ENCODE measurements at regions not wholly inside any gene's neighbourhood (a gene's known extent, or its start where the extent isn't known, plus 50 kb on each side); places are given as distances from the start of the nearest gene placed in this dataset.

- intact Hi-C loops (cut with micrococcal nuclease; ENCODE audit: unreplicated experiment) (no loop called here), in situ Hi-C loops (cut with HindIII; ENCODE audit: extremely low pct_ligation_motif_present, low pct_unique_long_range_greater_than_20kb) (no loop called here)
- Histone ChIP-seq H3K4me2 (ENCODE audit: low read depth, low read length) (no peak overlapping the region), H3K4me3 (replicated peaks in 1 of 3; ENCODE audit: insufficient read depth in 1 of 3, low read depth in 2 of 3, low read length in 3 of 3) (no peak overlapping the region), H3K27me3 (ENCODE audit: control insufficient read depth in 1 of 2, insufficient read depth in 2 of 2, low read length in 2 of 2) (no peaks in the 10 kb centered on the region), H3K4me1 (ENCODE audit: insufficient read depth, low read length) (no peaks in the 10 kb centered on the region), H4K20me1 (ENCODE audit: insufficient read depth, low read length) (no peaks in the 10 kb centered on the region), H3K9ac (ENCODE audit: insufficient read depth, low read depth, low read length) (no peak overlapping the region), H2AFZ (ENCODE audit: low read length) (no peak overlapping the region), H3K27ac (ENCODE audit: extremely low read length, insufficient read depth, low read length) (no peak overlapping the region), H3K79me2 (ENCODE audit: insufficient read depth, low read length) (no peaks in the 10 kb centered on the region), H3K36me3 (replicated peaks in 1 of 2; ENCODE audit: control insufficient read depth in 1 of 2, insufficient read depth in 2 of 2, low read length in 2 of 2) (no peaks in the 10 kb centered on the region), H3K9me3 (ENCODE audit: low read length) (peaks cover 87% of the 10 kb centered on the region)
- no peak for DNase-seq (ENCODE audit: low spot score)
- no peak for FAIRE-seq
- ATAC-seq: no peak
- ChIA-PET POLR2A (no interaction called here), CTCF (ENCODE audit: low intra/inter-chr PET ratio, low total read pairs) (no interaction called here)
- no peak for TF ChIP-seq MTF2 (CRISPR knock-in tag; IDR thresholded peaks at IDR 0.05; ENCODE audit: borderline replicate concordance)
- no peak for TF ChIP-seq THAP9 (CRISPR knock-in tag; IDR thresholded peaks at IDR 0.05; ENCODE audit: borderline replicate concordance)
- TF ChIP-seq ZNF704 (CRISPR knock-in tag; IDR thresholded peaks at IDR 0.05; ENCODE audit: borderline replicate concordance): no peak
- TF ChIP-seq MAFG (CRISPR knock-in tag; IDR thresholded peaks at IDR 0.05): no peak
- TF ChIP-seq GABPB1 (CRISPR knock-in tag; IDR thresholded peaks at IDR 0.05): no peak
- no peak for TF ChIP-seq MAX (IDR thresholded peaks at IDR 0.05)
- TF ChIP-seq RFXAP (CRISPR knock-in tag; IDR thresholded peaks at IDR 0.05; ENCODE audit: borderline replicate concordance): no peak
- no peak for TF ChIP-seq PRDM4 (CRISPR knock-in tag; IDR thresholded peaks at IDR 0.05; ENCODE audit: borderline replicate concordance)
- no peak for TF ChIP-seq FOXC1 (CRISPR knock-in tag; IDR thresholded peaks at IDR 0.05; ENCODE audit: borderline replicate concordance)
- TF ChIP-seq ZNF572 (CRISPR knock-in tag; IDR thresholded peaks at IDR 0.05): no peak
- TF ChIP-seq ZFP41 (CRISPR knock-in tag; IDR thresholded peaks at IDR 0.05; ENCODE audit: borderline replicate concordance): no peak
- TF ChIP-seq FOXO1 (CRISPR knock-in tag; IDR thresholded peaks at IDR 0.05): no peak
- TF ChIP-seq MXI1 (IDR thresholded peaks at IDR 0.05; ENCODE audit: borderline replicate concordance, low read depth, low read length): no peak
- TF ChIP-seq ZNF331 (CRISPR knock-in tag; IDR thresholded peaks at IDR 0.05): no peak
- no peak for TF ChIP-seq SNAPC2 (CRISPR knock-in tag; IDR thresholded peaks at IDR 0.05)
- WGBS (ENCODE audit: low lambda C conversion rate): 0% methylated on average over 3 of the region's 3 CpGs
- BruUV-seq (replicated peaks): no TSS peak
Measured at GRCh38 chr9:8183618-8184017, 384.0 kb upstream of the DMAC1 start.
